ENCODE measurements at regions not wholly inside any gene's neighbourhood (a gene's known extent, or its start where the extent isn't known, plus 50 kb on each side); places are given as distances from the start of the nearest gene placed in this dataset.

DNA sequence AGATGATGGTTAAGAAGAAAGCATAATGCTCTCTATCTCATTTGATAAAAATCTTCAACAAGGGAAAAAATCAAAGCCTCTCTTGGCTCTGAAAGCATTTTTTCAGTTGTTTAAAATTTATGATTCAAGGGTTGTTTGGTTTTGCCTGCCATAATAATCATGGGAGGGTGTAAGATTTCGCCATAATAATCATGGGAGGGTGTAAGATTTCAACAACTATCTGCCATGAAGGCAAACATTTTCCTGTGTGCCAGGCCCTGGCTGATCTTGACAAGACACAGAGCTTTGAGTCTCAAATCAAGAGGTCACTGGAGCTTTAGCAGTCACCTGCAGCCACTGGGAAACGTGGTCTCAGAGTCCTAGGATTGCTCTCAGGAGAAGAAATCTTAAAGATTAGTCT is 175.1 kb upstream of the PIEZO2 start:
- Histone ChIP-seq H3K9me3 (ENCODE audit: low read length) (no peaks in the 10 kb centered on the region), H3K4me1 (ENCODE audit: insufficient read depth, low read length) (no peaks in the 10 kb centered on the region), H3K4me3 (ENCODE audit: low read length) (no peak overlapping the region), H3K36me3 (ENCODE audit: insufficient read depth, low read length) (no peaks in the 10 kb centered on the region), H3K27ac (ENCODE audit: low read depth, low read length) (no peak overlapping the region), H3K27me3 (ENCODE audit: insufficient read depth, low read length, poor library complexity, severe bottlenecking) (no peaks in the 10 kb centered on the region)
- Mint-ChIP-seq H3K9me3 (peaks cover 0 to 4% (median 0%) of the 10 kb centered on the region in 5 donors), H3K4me1 (no peaks in the 10 kb centered on the region), H3K36me3 (no peaks in the 10 kb centered on the region), H3K27me3 (no peaks in the 10 kb centered on the region), H3K27ac (no peak overlapping the region), H3K4me3 (no peak overlapping the region)
- ChIA-PET POLR2A (no interaction called here), CTCF (no interaction called here)
- no peak for DNase-seq

GRCh38 chr18:11323359-11323819 is 174.0 kb upstream of the PIEZO2 start:
- Mint-ChIP-seq H3K27me3 (no peaks in the 10 kb centered on the region), H3K4me3 (no peak overlapping the region), H3K4me1 (no peaks in the 10 kb centered on the region), H3K9me3 (peaks cover 0 to 7% (median 0%) of the 10 kb centered on the region in 5 donors), H3K36me3 (no peaks in the 10 kb centered on the region), H3K27ac (no peak overlapping the region)
- no peak overlapping the region for H3K27ac ChIP-seq (ENCODE audit: low read depth, low read length)
- no peaks in the 10 kb centered on the region for H3K9me3 ChIP-seq (ENCODE audit: low read length)
- H3K4me1 ChIP-seq (ENCODE audit: insufficient read depth, low read length), result no peaks in the 10 kb centered on the region
- no peaks in the 10 kb centered on the region for H3K27me3 ChIP-seq (ENCODE audit: insufficient read depth, low read length, poor library complexity, severe bottlenecking)
- no peak overlapping the region for H3K4me3 ChIP-seq (ENCODE audit: low read length)
- H3K36me3 ChIP-seq (ENCODE audit: insufficient read depth, low read length), result no peaks in the 10 kb centered on the region
- ChIA-PET POLR2A (no interaction called here), CTCF (interaction anchor here (1.0 kb wide), 1 partner anchor 12 kb away, joined by 3 read pairs; no protein-coding TSS in a partner anchor)
- DNase-seq, result no peak

DNA sequence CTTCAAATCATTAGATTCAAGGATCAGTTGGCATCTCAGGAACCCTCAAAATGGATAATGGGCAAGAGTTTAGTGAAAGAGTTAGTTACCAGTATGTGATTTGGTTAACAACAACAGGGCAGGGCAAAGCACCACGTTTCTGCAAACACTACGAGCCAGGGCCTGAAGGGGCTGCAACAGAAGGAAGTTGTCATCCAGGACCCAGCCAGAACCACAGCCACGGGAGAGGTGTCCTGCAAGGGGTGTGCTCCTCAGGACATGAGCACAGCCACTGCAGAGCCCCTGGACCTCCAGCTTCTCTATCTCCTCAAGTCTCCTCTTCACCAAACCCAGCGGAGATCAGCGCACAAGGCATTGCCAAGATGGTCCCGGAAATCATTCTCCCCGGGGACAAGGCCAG is 173.3 kb upstream of the PIEZO2 start:
- no peak overlapping the region for H3K27ac Mint-ChIP-seq
- Histone ChIP-seq H3K4me1 (ENCODE audit: insufficient read depth, low read length) (no peaks in the 10 kb centered on the region), H3K36me3 (ENCODE audit: insufficient read depth, low read length) (no peaks in the 10 kb centered on the region), H3K27ac (ENCODE audit: low read depth, low read length) (no peak overlapping the region), H3K9me3 (ENCODE audit: low read length) (no peaks in the 10 kb centered on the region), H3K27me3 (ENCODE audit: insufficient read depth, low read length, poor library complexity, severe bottlenecking) (no peaks in the 10 kb centered on the region), H3K4me3 (ENCODE audit: low read length) (no peak overlapping the region)
- no peak for DNase-seq
- no peak overlapping the region for H3K4me3 Mint-ChIP-seq
- H3K27me3 Mint-ChIP-seq, result no peaks in the 10 kb centered on the region
- H3K9me3 Mint-ChIP-seq, result peaks cover 0 to 7% (median 0%) of the 10 kb centered on the region in 5 donors
- POLR2A ChIA-PET, result no interaction called here
- CTCF ChIA-PET, result no interaction called here
- H3K4me1 Mint-ChIP-seq, result no peaks in the 10 kb centered on the region
- no peaks in the 10 kb centered on the region for H3K36me3 Mint-ChIP-seq

GRCh38 chr18:11322006-11322405 is 172.6 kb upstream of the PIEZO2 start:
- no peak overlapping the region for H3K4me3 ChIP-seq (ENCODE audit: low read length)
- no peak for DNase-seq
- Mint-ChIP-seq H3K4me3 (no peak overlapping the region), H3K4me1 (no peaks in the 10 kb centered on the region), H3K27ac (no peak overlapping the region), H3K27me3 (no peaks in the 10 kb centered on the region), H3K9me3 (peaks cover 0 to 7% (median 0%) of the 10 kb centered on the region in 5 donors), H3K36me3 (no peaks in the 10 kb centered on the region)
- ChIA-PET POLR2A (no interaction called here), CTCF (no interaction called here)
- no peaks in the 10 kb centered on the region for H3K27me3 ChIP-seq (ENCODE audit: insufficient read depth, low read length, poor library complexity, severe bottlenecking)
- H3K9me3 ChIP-seq (ENCODE audit: low read length), result no peaks in the 10 kb centered on the region
- H3K27ac ChIP-seq (ENCODE audit: low read depth, low read length), result no peak overlapping the region
- no peaks in the 10 kb centered on the region for H3K4me1 ChIP-seq (ENCODE audit: insufficient read depth, low read length)
- no peaks in the 10 kb centered on the region for H3K36me3 ChIP-seq (ENCODE audit: insufficient read depth, low read length)

DNA sequence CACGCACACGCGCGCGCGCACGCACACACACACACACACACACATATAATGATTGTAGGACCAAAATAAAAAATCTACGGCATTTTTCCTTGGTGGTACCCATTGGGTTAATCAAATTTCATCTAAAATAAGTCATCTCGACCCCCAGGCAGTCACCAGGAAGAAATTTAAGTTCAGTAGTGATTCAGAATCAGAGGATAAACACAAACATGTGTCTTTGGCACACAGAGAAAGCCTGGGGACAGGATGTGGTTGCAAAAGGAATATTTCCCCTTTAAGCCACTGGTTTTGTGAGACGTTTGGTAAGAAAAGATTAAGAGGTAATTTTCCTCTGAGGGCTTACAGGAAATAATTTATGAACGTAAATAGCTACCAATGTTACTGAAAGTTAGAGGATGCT is 171.6 kb upstream of the PIEZO2 start:
- H3K4me1 ChIP-seq (ENCODE audit: insufficient read depth, low read length), result no peaks in the 10 kb centered on the region
- no peaks in the 10 kb centered on the region for H3K27me3 ChIP-seq (ENCODE audit: insufficient read depth, low read length, poor library complexity, severe bottlenecking)
- peaks cover 0 to 7% (median 0%) of the 10 kb centered on the region in 5 donors for H3K9me3 Mint-ChIP-seq
- no peak for DNase-seq
- no peaks in the 10 kb centered on the region for H3K36me3 ChIP-seq (ENCODE audit: insufficient read depth, low read length)
- POLR2A ChIA-PET, result no interaction called here
- H3K4me3 Mint-ChIP-seq, result no peak overlapping the region
- no peak overlapping the region for H3K27ac Mint-ChIP-seq
- no peaks in the 10 kb centered on the region for H3K4me1 Mint-ChIP-seq
- no peak overlapping the region for H3K27ac ChIP-seq (ENCODE audit: low read depth, low read length)
- H3K36me3 Mint-ChIP-seq, result no peaks in the 10 kb centered on the region
- H3K4me3 ChIP-seq (ENCODE audit: low read length), result no peak overlapping the region
- CTCF ChIA-PET, result no interaction called here
- no peaks in the 10 kb centered on the region for H3K9me3 ChIP-seq (ENCODE audit: low read length)
- no peaks in the 10 kb centered on the region for H3K27me3 Mint-ChIP-seq

DNA sequence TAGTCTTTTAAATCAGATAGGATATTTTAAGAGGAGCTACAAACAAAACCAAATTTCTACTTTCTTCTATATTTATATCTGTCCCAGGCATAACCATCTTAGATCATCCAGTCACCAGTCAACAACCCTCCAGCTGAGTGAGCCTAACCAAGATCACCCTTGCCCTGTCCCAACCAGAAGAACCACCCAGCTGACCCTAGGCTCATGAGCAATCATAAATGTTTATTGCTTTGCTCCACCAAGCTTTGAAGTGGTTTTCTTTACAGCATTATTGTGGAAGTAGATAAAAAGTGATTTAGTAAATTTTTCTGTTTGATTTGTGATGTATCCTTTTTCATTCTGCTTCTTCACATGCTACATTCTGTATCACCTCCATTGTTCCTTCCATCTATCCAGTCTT is 167.2 kb upstream of the PIEZO2 start:
- no peaks in the 10 kb centered on the region for H3K27me3 ChIP-seq (ENCODE audit: insufficient read depth, low read length, poor library complexity, severe bottlenecking)
- H3K27ac ChIP-seq (ENCODE audit: low read depth, low read length), result no peak overlapping the region
- CTCF ChIA-PET, result no interaction called here
- no peaks in the 10 kb centered on the region for H3K4me1 Mint-ChIP-seq
- H3K27me3 Mint-ChIP-seq, result no peaks in the 10 kb centered on the region
- no peaks in the 10 kb centered on the region for H3K4me1 ChIP-seq (ENCODE audit: insufficient read depth, low read length)
- no peaks in the 10 kb centered on the region for H3K36me3 ChIP-seq (ENCODE audit: insufficient read depth, low read length)
- peaks cover 0 to 4% (median 2%) of the 10 kb centered on the region in 5 donors for H3K9me3 Mint-ChIP-seq
- no peaks in the 10 kb centered on the region for H3K36me3 Mint-ChIP-seq
- DNase-seq, result no peak
- POLR2A ChIA-PET, result no interaction called here
- H3K4me3 ChIP-seq (ENCODE audit: low read length), result no peak overlapping the region
- H3K4me3 Mint-ChIP-seq, result no peak overlapping the region
- no peaks in the 10 kb centered on the region for H3K9me3 ChIP-seq (ENCODE audit: low read length)
- no peak overlapping the region for H3K27ac Mint-ChIP-seq

- H3K27ac Mint-ChIP-seq, result peak overlapping the region in 1 of 8 donors; percentile 17
- H3K9me3 ChIP-seq (ENCODE audit: low read length), result no peaks in the 10 kb centered on the region
- peaks cover 0 to 9% (median 3%) of the 10 kb centered on the region in 5 donors for H3K9me3 Mint-ChIP-seq
- no peaks in the 10 kb centered on the region for H3K27me3 ChIP-seq (ENCODE audit: insufficient read depth, low read length, poor library complexity, severe bottlenecking)
- H3K27ac ChIP-seq (ENCODE audit: low read depth, low read length), result no peak overlapping the region
- no peak overlapping the region for H3K4me3 Mint-ChIP-seq
- H3K27me3 Mint-ChIP-seq, result peaks cover 0 to 3% of the 10 kb centered on the region in 2 donors
- no peaks in the 10 kb centered on the region for H3K4me1 Mint-ChIP-seq
- no peaks in the 10 kb centered on the region for H3K36me3 Mint-ChIP-seq
- no peak for DNase-seq
- H3K36me3 ChIP-seq (ENCODE audit: insufficient read depth, low read length), result no peaks in the 10 kb centered on the region
- no peaks in the 10 kb centered on the region for H3K4me1 ChIP-seq (ENCODE audit: insufficient read depth, low read length)
- H3K4me3 ChIP-seq (ENCODE audit: low read length), result no peak overlapping the region
- ChIA-PET CTCF (interaction anchor here (0.6 kb wide), 1 partner anchor 229 kb away, joined by 3 read pairs; no protein-coding TSS in a partner anchor), POLR2A (no interaction called here)
Observed at GRCh38 chr18:11310476-11311086, 161.2 kb upstream of the PIEZO2 start.

GRCh38 chr18:11309172-11309571 is 159.8 kb upstream of the PIEZO2 start:
- H3K27ac ChIP-seq (ENCODE audit: low read depth, low read length), result no peak overlapping the region
- no peaks in the 10 kb centered on the region for H3K36me3 ChIP-seq (ENCODE audit: insufficient read depth, low read length)
- H3K27me3 ChIP-seq (ENCODE audit: insufficient read depth, low read length, poor library complexity, severe bottlenecking), result no peaks in the 10 kb centered on the region
- H3K9me3 ChIP-seq (ENCODE audit: low read length), result no peaks in the 10 kb centered on the region
- no peaks in the 10 kb centered on the region for H3K36me3 Mint-ChIP-seq
- CTCF ChIA-PET, result no interaction called here
- H3K4me1 Mint-ChIP-seq, result no peaks in the 10 kb centered on the region
- POLR2A ChIA-PET, result no interaction called here
- H3K4me3 Mint-ChIP-seq, result no peak overlapping the region
- no peak overlapping the region for H3K4me3 ChIP-seq (ENCODE audit: low read length)
- no peaks in the 10 kb centered on the region for H3K4me1 ChIP-seq (ENCODE audit: insufficient read depth, low read length)
- DNase-seq, result no peak
- peaks cover under 1 to 10% (median 3%) of the 10 kb centered on the region in 5 donors for H3K9me3 Mint-ChIP-seq
- peaks cover 0 to 3% of the 10 kb centered on the region in 2 donors for H3K27me3 Mint-ChIP-seq
- no peak overlapping the region for H3K27ac Mint-ChIP-seq
